HCT116 (cell line): ENCODE measurements at regions not wholly inside any gene's neighbourhood (a gene's known extent, or its start where the extent isn't known, plus 50 kb on each side); places are given as distances from the start of the nearest gene placed in this dataset.
"Not testable (repeated sequence)": the region's sequence is repeated elsewhere in the genome, so short reads cannot be mapped to it uniquely, and the experiment has no call there.

Source experiments
- ATAC-seq: fragments of 200-7000 bp; cut with Tn5 transposase; 2 replicates; pipeline ENCODE4 v1.9.1; 2020; ENCODE audit warnings: mild to moderate bottlenecking, moderate library complexity
- BruUV-seq: library from RNA; stranded (reverse); fragments of 400-500 nt; replicated peaks from 2 replicates; lab custom pipeline; 2021; lab: Mats Ljungman, UMichigan
- CTCF ChIA-PET: fragments of 300-600 bp; sonication (Branson Sonifier 250); formaldehyde crosslinking; loops from one replicate; lab custom pipeline; 2021; ENCODE audit warnings: antibody characterized with exemption; lab: Charles Lee
- POLR2A ChIA-PET: fragments of 300-600, 350-600 bp; sonication (Branson Sonifier 250); formaldehyde crosslinking; loops from one replicate; lab custom pipeline; 2021; ENCODE audit warnings: antibody characterized with exemption; lab: Charles Lee
- RAD21 ChIA-PET, 2 experiments: fragments of 300-600 bp; sonication (Branson Sonifier 250); formaldehyde crosslinking; loops; one replicate each; lab custom pipeline; 2023; ENCODE audit warnings: low total read pairs in 2 of 2; ENCODE audit not compliant: uncharacterized antibody in 2 of 2, unreplicated experiment in 2 of 2, low non-redundant PET in 1 of 2; lab: Charles Lee
- DNase-seq: peaks from one replicate; pipeline ENCODE4 v3.0.0-alpha.2; 2010; ENCODE audit warnings: low read depth, low spot score
- H2AFZ ChIP-seq: fragments of 200-600 bp; shearing (Covaris generic), sonication (generic); 2 replicates; pipeline ENCODE4 v1.6.1; 2017; ENCODE audit warnings: low read depth, mixed run types, mixed read lengths, antibody characterized with exemption, low read length; ENCODE audit not compliant: poor library complexity, severe bottlenecking
- H3K27ac ChIP-seq: 2 replicates; pipeline ENCODE4 v1.5.1; 2012; ENCODE audit warnings: low read depth, low read length
- H3K27me3 ChIP-seq: fragments of 200-600 bp; sonication (generic); 2 replicates; pipeline ENCODE4 v1.6.1; 2016; ENCODE audit warnings: mixed run types, low read length, mixed read lengths; ENCODE audit not compliant: insufficient read depth
- H3K36me3 ChIP-seq, 2 experiments: fragments of 200-500 bp in 1 of 2; fragments of 200-600 bp in 1 of 2; sonication (Bioruptor generic) in 1 of 2; sonication (generic) in 1 of 2; 2 replicates each; pipeline versions ENCODE4 v1.5.1 to v1.6.1; 2014 to 2016; ENCODE audit warnings: low read length in 2 of 2, inconsistent platforms in 1 of 2, mixed read lengths in 1 of 2, mixed run types in 1 of 2; ENCODE audit not compliant: insufficient read depth in 2 of 2, control insufficient read depth in 1 of 2
- H3K4me1 ChIP-seq, 2 experiments: fragments of 200-600 bp in 1 of 2; sonication (generic) in 1 of 2; 2 replicates each; pipeline versions ENCODE4 v1.5.1 to v1.6.1; 2012 to 2017; ENCODE audit warnings: low read length in 2 of 2, inconsistent platforms in 1 of 2, mild to moderate bottlenecking in 1 of 2, mixed read lengths in 1 of 2, mixed run types in 1 of 2, moderate library complexity in 1 of 2; ENCODE audit not compliant: insufficient read depth in 2 of 2, control insufficient read depth in 1 of 2
- H3K4me2 ChIP-seq: fragments of 200-600 bp; sonication (generic); 2 replicates; pipeline ENCODE4 v1.6.1; 2017; ENCODE audit warnings: mixed run types, low read length, mixed read lengths
- H3K4me3 ChIP-seq, 2 experiments: fragments of 200-600 bp in 1 of 2; sonication (generic) in 1 of 2; replicated peaks in 1 of 2; 2 replicates each; pipeline ENCODE4 v1.5.1; 2011 to 2016; ENCODE audit warnings: low read length in 2 of 2, control low read depth in 1 of 2, low read depth in 1 of 2, mild to moderate bottlenecking in 1 of 2, mixed read lengths in 1 of 2, mixed run types in 1 of 2
- H3K79me2 ChIP-seq: fragments of 200-600 bp; sonication (generic); 2 replicates; pipeline ENCODE4 v1.6.1; 2017; ENCODE audit warnings: mild to moderate bottlenecking, mixed run types, low read length, moderate library complexity, mixed read lengths; ENCODE audit not compliant: insufficient read depth
- H3K9ac ChIP-seq: fragments of 200-600 bp; sonication (generic); 2 replicates; pipeline ENCODE4 v1.6.1; 2016; ENCODE audit warnings: low read length, mixed read lengths
- H3K9me2 ChIP-seq: fragments of 200-600 bp; sonication (generic), shearing (Covaris generic); 2 replicates; pipeline ENCODE4 v1.6.1; 2017; ENCODE audit warnings: mixed run types, mild to moderate bottlenecking, moderate library complexity; ENCODE audit not compliant: insufficient read depth
- H3K9me3 ChIP-seq, 2 experiments: fragments of 200-500 bp in 1 of 2; fragments of 200-600 bp in 1 of 2; sonication (Bioruptor generic) in 1 of 2; sonication (generic) in 1 of 2; 2 replicates each; pipeline ENCODE4 v1.6.1; 2014 to 2017; ENCODE audit warnings: low read length in 2 of 2, mixed read lengths in 2 of 2, inconsistent platforms in 1 of 2, low read depth in 1 of 2, mild to moderate bottlenecking in 1 of 2, mixed run types in 1 of 2, moderate library complexity in 1 of 2; ENCODE audit not compliant: control insufficient read depth in 1 of 2, insufficient read depth in 1 of 2
- H4K20me1 ChIP-seq: fragments of 200-600 bp; sonication (generic), shearing (Covaris generic); 2 replicates; pipeline ENCODE4 v1.6.1; 2017; ENCODE audit warnings: mixed run types, mild to moderate bottlenecking, moderate library complexity; ENCODE audit not compliant: insufficient read depth
- ATF3 ChIP-seq: IDR thresholded peaks from 2 replicates; pipeline ENCODE4 v1.6.1; 2012
- CBX3 ChIP-seq: IDR thresholded peaks from 2 replicates; pipeline ENCODE4 v1.6.1; 2012; ENCODE audit warnings: low read depth
- CEBPB ChIP-seq: IDR thresholded peaks from 2 replicates; pipeline ENCODE4 v1.6.1; 2012; ENCODE audit warnings: low read depth
- CTCF ChIP-seq, 3 experiments: fragments of 200-600 bp in 1 of 3; sonication (generic) in 1 of 3; IDR thresholded peaks in 2 of 3; conservative IDR thresholded peaks in 1 of 3; 2 replicates each; pipeline ENCODE4 v1.5.1; 2012 to 2017; ENCODE audit warnings: low read depth in 2 of 3, low read length in 2 of 3, antibody characterized with exemption in 1 of 3, borderline replicate concordance in 1 of 3, control low read depth in 1 of 3, mild to moderate bottlenecking in 1 of 3, mixed read lengths in 1 of 3, mixed run types in 1 of 3, moderate library complexity in 1 of 3; ENCODE audit not compliant: insufficient read depth in 1 of 3
- EZH2 ChIP-seq: fragments of 200-600 bp; sonication (generic); IDR thresholded peaks from 2 replicates; pipeline ENCODE4 v1.6.1; 2017; ENCODE audit warnings: antibody characterized with exemption, mixed run types
- EZH2phosphoT487 ChIP-seq: fragments of 200-600 bp; IDR thresholded peaks from 2 replicates; pipeline ENCODE4 v1.6.1; 2018; ENCODE audit warnings: antibody characterized with exemption, borderline replicate concordance
- FOSL1 ChIP-seq: IDR thresholded peaks from 2 replicates; pipeline ENCODE4 v1.6.1; 2012; ENCODE audit warnings: low read depth
- JUND ChIP-seq: IDR thresholded peaks from 2 replicates; pipeline ENCODE4 v1.6.1; 2012
- MAX ChIP-seq: IDR thresholded peaks from 2 replicates; pipeline ENCODE4 v1.6.1; 2012
- POLR2A ChIP-seq: IDR thresholded peaks from 2 replicates; pipeline ENCODE4 v1.7.0; 2011; ENCODE audit warnings: borderline replicate concordance; ENCODE audit not compliant: insufficient read depth, insufficient read length; ENCODE audit errors: extremely low read depth
- POLR2AphosphoS5 ChIP-seq: IDR thresholded peaks from 2 replicates; pipeline ENCODE4 v1.6.1; 2011; ENCODE audit warnings: mild to moderate bottlenecking, low read depth, low read length, moderate library complexity
- RAD21 ChIP-seq: IDR thresholded peaks from 2 replicates; pipeline ENCODE4 v1.6.1; 2012; ENCODE audit warnings: low read depth, mild to moderate bottlenecking
- REST ChIP-seq: IDR thresholded peaks from 2 replicates; pipeline ENCODE4 v1.6.1; 2012; ENCODE audit warnings: low read depth
- SIN3A ChIP-seq: IDR thresholded peaks from 2 replicates; pipeline ENCODE4 v1.6.1; 2012; ENCODE audit warnings: low read depth
- SP1 ChIP-seq: IDR thresholded peaks from 2 replicates; pipeline ENCODE4 v1.6.1; 2012; ENCODE audit warnings: low read depth
- SRF ChIP-seq: IDR thresholded peaks from 2 replicates; pipeline ENCODE4 v1.6.1; 2012; ENCODE audit warnings: low read depth
- TCF7L2 ChIP-seq: IDR thresholded peaks from 2 replicates; pipeline ENCODE4 v1.7.0; 2011; ENCODE audit warnings: borderline replicate concordance, inconsistent platforms; ENCODE audit not compliant: insufficient read depth, insufficient read length; ENCODE audit errors: extremely low read depth
- ZFX ChIP-seq: fragments of 450-650 bp; IDR thresholded peaks from 2 replicates; pipeline ENCODE4 v1.6.1; 2017
- intact Hi-C: fragments of 100-400 bp; cut with micrococcal nuclease; formaldehyde crosslinking; loops from 2 replicates; pipeline ENCODE4 v1.10.0; 2022

GRCh38 chr15:21270474-21270873, 169.8 kb downstream of the POTEB3 start:
- H3K9me3 ChIP-seq = peaks cover 9 to 17% of the 10 kb centered on the region in 2 experiments; a peak in 2 of 4 replicates
- no peak overlapping the region for H3K4me3 ChIP-seq
- no peaks in the 10 kb centered on the region for H3K79me2 ChIP-seq
- TF ChIP-seq FOSL1 (no peak), ZFX (no peak), POLR2A (no peak), CTCF (IDR thresholded peaks at IDR 0.05 in 2 of 3, conservative IDR thresholded peaks at IDR 0.05 in 1 of 3; ENCODE audit: borderline replicate concordance in 1 of 3, insufficient read depth in 1 of 3, low read depth in 2 of 3, low read length in 2 of 3) (no peak), POLR2AphosphoS5 (no peak), EZH2phosphoT487 (no peak), SP1 (no peak), SIN3A (no peak), RAD21 (no peak), CBX3 (no peak), CEBPB (no peak), MAX (no peak), JUND (no peak), ATF3 (no peak), EZH2 (no peak), REST (no peak), TCF7L2 (no peak), SRF (no peak)
- POLR2A ChIA-PET = no interaction called here
- CTCF ChIA-PET = interaction anchor here (0.9 kb wide), 1 partner anchor 14 kb away, joined by 3 read pairs; no protein-coding TSS in a partner anchor
- no peaks in the 10 kb centered on the region for H3K9me2 ChIP-seq
- BruUV-seq = no TSS peak
- H3K27me3 ChIP-seq = no peaks in the 10 kb centered on the region
- no peaks in the 10 kb centered on the region for H3K36me3 ChIP-seq
- no peak overlapping the region for H3K4me2 ChIP-seq
- RAD21 ChIA-PET = no interaction called here
- H3K9ac ChIP-seq = no peak overlapping the region
- no peak for ATAC-seq
- DNase-seq = no peak
- H3K27ac ChIP-seq = no peak overlapping the region
- no peaks in the 10 kb centered on the region for H4K20me1 ChIP-seq
- intact Hi-C loops = no loop called here
- H3K4me1 ChIP-seq = no peaks in the 10 kb centered on the region
- H2AFZ ChIP-seq = no peak overlapping the region

- intact Hi-C loops, DNase-seq, H3K4me2 ChIP-seq, H3K9ac ChIP-seq, RAD21 ChIA-PET, H3K36me3 ChIP-seq, H4K20me1 ChIP-seq, BruUV-seq, H3K9me2 ChIP-seq, H3K79me2 ChIP-seq, POLR2A ChIA-PET, H3K27me3 ChIP-seq, H3K27ac ChIP-seq, H3K4me1 ChIP-seq, ATAC-seq, H2AFZ ChIP-seq, H3K4me3 ChIP-seq: not testable (repeated sequence)
- H3K9me3 ChIP-seq = peaks cover 9 to 17% of the 10 kb centered on the region in 2 experiments; a peak in 3 of 4 replicates
- CTCF ChIA-PET = interaction anchor here (0.9 kb wide), 1 partner anchor 15 kb away, joined by 3 read pairs; no protein-coding TSS in a partner anchor
Measured at GRCh38 chr15:21269673-21270072, 170.6 kb downstream of the POTEB3 start.
